HUDEP-2 (cell line): ENCODE measurements at regions not wholly inside any gene's neighbourhood (a gene's known extent, or its start where the extent isn't known, plus 50 kb on each side); places are given as distances from the start of the nearest gene placed in this dataset.

Source experiments
- DNase-seq, 76 experiments: peaks; one replicate each; lab custom pipeline; 2025; ENCODE audit not compliant: unreplicated experiment in 76 of 76; lab: John Stamatoyannopoulos, UW

- no peak for DNase-seq
These were observed 341.2 kb downstream of the SAMD5 start for GRCh38 chr6:147849401-147850330.

GRCh38 chr6:147852772-147853171 lies 344.3 kb downstream of the SAMD5 start:
- no peak for DNase-seq

DNA sequence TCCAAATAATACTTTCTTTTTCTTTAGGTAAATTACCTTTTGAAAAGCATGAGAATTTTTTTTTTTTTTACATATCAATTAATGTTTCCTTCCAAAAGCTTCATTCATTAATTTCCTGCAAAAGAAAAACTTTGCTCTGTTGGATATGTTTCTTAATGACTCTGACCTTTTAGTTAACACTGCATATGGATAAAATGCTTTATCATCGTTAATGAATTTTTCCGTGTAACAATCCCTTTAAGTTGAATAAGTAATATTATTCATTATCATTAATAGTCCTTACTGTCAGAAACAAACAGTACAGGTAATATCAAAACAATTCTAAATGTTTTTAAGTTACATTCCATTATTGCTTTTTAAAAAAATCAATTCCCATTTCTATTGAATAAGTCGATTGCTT lies 345.1 kb downstream of the SAMD5 start:
- DNase-seq: no peak

DNA sequence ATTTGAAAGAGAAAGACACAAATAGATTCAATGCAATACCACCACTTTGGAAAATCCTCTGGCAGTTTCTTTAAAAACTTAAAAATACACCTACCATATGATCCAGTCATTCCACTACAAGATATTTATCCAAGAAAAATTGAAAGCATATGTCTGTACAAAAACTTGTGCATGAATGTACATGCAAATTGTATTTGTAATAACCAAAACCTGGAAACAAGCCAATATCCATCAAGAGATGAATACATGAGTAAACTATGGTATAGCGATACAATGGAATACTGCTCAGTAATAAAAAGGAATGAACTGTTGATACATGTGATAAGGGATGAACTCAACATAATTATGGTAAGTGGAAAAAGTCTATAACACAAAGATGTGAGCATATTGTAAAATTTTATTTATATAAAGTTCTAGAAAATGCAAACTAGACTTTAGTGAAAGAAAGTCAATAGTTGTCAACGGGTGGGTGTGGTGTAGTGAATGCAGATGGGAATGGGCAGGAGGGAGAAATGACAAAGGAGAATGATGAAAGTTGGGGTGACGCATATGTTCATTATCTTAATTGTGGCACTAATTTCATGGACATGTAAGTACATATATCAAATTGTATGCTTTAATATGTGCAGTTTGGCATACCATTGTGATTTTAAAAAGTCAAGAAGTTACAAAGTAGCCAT lies 347.5 kb downstream of the SAMD5 start:
- DNase-seq: no peak

- DNase-seq: no peak
These were observed 348.2 kb downstream of the SAMD5 start for GRCh38 chr6:147856687-147857086.

- no peak for DNase-seq
These were observed 349.9 kb downstream of the SAMD5 start for GRCh38 chr6:147858421-147858820.

DNA sequence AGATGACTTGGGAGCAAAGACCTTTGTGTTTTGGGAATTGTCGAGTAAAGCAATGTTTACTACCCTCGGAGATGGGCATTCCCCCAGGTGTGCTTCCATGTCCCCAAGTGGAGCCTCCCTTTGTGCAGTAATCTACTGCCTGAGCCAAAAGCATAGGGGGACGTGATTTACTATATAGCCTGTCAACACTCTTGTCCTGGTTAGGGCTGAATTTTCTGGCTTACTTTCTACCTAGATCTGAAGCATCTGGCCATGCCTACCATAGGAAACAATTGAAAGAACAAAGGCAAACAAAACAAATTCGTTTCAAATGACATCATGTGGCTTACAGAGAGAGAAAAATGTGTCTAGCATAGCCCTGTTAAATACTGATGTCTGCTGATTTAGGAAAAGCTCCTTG lies 350.6 kb downstream of the SAMD5 start:
- DNase-seq: no peak

GRCh38 chr6:147861696-147862095 lies 353.2 kb downstream of the SAMD5 start:
- DNase-seq: no peak

- DNase-seq: no peak
These were observed 359.1 kb downstream of the SAMD5 start for GRCh38 chr6:147867433-147868226.

- no peak for DNase-seq
These were observed 360.1 kb downstream of the SAMD5 start for GRCh38 chr6:147868427-147869190.

GRCh38 chr6:147869201-147869600 lies 360.7 kb downstream of the SAMD5 start:
- no peak for DNase-seq

DNA sequence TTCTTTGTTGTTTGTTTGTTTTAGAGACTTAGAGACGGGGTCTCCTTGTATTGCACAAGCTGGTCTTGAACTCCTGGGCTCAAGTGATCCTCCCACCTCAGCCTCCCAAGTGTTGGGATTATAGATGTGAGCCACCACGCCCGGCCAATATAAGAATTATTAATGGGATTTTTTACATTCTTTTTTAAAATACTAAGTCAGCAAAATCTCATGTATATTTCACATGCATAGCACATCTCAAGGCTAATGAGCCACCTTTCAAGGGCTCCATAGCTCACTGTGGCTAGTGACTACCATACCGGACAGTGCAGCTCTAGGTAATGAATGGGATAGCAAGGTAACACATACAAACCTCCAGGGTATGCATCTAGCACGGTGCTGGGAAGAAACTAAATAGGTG lies 361.4 kb downstream of the SAMD5 start:
- no peak for DNase-seq

DNA sequence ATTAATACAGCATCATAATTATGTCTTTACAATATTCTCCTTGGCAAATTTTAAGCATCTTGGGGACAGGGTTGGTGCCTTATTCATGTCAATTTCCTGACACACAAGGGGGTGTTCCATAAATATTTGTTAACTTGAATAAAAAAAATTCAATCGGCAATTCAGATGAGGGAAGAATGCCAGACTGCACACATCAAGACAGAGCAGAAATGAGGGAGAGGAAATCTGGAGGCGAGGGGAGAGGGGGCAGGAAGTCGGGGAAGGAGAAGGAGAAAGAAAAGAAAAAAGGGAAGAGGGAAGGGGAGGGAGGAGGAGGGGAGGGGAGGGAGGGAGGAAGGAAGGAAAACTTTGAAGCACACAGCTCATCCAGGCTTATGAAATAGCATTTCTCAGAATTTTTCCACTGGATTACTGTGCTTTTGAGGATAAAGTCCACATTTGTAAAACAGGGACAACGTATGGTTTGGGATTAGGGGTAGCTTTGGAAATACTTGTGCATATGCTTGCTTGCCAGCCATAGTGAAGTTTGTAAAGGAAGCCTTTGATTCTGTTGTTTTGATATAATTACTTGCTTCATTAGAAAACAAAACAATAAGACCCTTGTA lies 362.1 kb downstream of the SAMD5 start:
- no peak for DNase-seq

- no peak for DNase-seq
These were observed 363.5 kb downstream of the SAMD5 start for GRCh38 chr6:147872002-147872401.

DNA sequence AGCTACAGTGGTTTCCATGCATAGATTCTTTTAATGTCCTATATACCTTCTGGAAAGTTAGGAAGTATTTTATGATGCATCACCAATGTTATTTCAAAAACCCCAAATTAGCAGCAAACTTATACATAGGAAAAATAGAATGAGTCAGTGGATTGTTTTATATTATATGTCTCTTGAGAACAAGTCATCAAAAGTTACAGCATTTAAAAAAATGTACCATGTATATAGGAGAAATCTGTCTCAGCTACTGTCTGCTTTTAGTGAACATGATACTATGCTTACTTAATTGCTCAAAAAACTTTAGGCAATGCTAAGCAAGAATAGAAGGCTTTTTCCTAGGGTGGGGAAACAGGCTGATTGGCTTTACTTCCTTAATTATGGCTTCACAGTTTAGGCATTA lies 365.3 kb downstream of the SAMD5 start:
- DNase-seq: no peak

GRCh38 chr6:147874322-147874721 lies 365.8 kb downstream of the SAMD5 start:
- DNase-seq: no peak

- no peak for DNase-seq
These were observed 370.6 kb downstream of the SAMD5 start for GRCh38 chr6:147879031-147879580.

- DNase-seq: no peak
These were observed 372.9 kb downstream of the SAMD5 start for GRCh38 chr6:147881432-147881831.

DNA sequence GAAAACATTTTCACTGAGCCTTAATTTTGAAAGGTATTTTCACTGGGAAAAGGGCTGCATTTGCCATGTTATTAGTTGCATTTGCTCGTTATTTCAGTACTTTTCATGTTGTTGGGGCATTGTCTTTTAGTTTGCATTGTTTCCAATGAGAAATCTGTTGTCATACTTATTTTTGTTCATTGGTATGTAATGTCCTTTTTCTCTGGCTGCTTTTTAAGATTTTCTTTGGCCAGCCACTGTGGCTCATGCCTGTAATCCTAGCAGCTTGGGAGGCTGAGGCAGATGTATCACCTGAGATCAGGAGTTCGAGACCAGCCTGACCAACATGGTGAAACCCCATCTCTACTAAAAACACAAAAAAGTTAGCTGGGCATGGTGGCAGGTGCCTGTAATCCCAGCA lies 379.9 kb downstream of the SAMD5 start:
- no peak for DNase-seq

GRCh38 chr6:147891671-147892070 lies 383.2 kb downstream of the SAMD5 start:
- no peak for DNase-seq
